ENCODE measurements at regions not wholly inside any gene's neighbourhood (a gene's known extent, or its start where the extent isn't known, plus 50 kb on each side); places are given as distances from the start of the nearest gene placed in this dataset.

GRCh38 chr3:103385961-103386656 lies 951.3 kb downstream of the ZPLD1 start:
- no peaks in the 10 kb centered on the region for H3K9me3 ChIP-seq
- WGBS, 2 donors: 39 to 45% methylated on average over 6 of the region's 6 CpGs
- no peaks in the 10 kb centered on the region for H3K4me1 ChIP-seq
- H3K27ac ChIP-seq: no peak overlapping the region
- no peak for TF ChIP-seq POLR2A (IDR thresholded peaks at IDR 0.05)
- TF ChIP-seq, protein P1, sequence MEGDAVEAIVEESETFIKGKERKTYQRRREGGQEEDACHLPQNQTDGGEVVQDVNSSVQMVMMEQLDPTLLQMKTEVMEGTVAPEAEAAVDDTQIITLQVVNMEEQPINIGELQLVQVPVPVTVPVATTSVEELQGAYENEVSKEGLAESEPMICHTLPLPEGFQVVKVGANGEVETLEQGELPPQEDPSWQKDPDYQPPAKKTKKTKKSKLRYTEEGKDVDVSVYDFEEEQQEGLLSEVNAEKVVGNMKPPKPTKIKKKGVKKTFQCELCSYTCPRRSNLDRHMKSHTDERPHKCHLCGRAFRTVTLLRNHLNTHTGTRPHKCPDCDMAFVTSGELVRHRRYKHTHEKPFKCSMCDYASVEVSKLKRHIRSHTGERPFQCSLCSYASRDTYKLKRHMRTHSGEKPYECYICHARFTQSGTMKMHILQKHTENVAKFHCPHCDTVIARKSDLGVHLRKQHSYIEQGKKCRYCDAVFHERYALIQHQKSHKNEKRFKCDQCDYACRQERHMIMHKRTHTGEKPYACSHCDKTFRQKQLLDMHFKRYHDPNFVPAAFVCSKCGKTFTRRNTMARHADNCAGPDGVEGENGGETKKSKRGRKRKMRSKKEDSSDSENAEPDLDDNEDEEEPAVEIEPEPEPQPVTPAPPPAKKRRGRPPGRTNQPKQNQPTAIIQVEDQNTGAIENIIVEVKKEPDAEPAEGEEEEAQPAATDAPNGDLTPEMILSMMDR (IDR thresholded peaks at IDR 0.05): no peak
- DNase-seq: no peak
- intact Hi-C loops (cut with DNase I): no loop called here
- no peaks in the 10 kb centered on the region for H3K36me3 ChIP-seq
- no peak overlapping the region for H3K4me3 ChIP-seq
- no peaks in the 10 kb centered on the region for H3K27me3 ChIP-seq

DNA sequence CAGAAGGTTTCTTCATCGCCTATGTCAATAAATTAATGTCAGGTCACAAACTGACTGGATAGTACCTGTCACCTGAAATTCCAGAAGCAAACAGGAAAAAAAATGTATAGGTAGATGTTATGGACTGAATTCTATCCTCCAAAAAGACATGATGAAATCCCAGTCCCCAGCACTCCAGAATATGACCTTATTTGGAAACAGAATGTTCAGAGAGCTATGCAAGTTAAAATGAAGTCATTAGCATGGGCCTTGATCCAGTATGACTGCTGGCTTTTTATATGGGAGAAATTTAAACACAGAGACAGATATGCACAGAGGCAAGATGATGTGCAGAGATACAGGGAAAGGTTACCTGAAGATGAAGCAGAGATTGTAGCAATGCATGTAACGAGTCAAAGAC lies 953.4 kb downstream of the ZPLD1 start:
- 41 to 47% methylated on average over 2 of the region's 2 CpGs for WGBS, 2 donors
- H3K4me1 ChIP-seq: no peaks in the 10 kb centered on the region
- H3K4me3 ChIP-seq: no peak overlapping the region
- H3K36me3 ChIP-seq: no peaks in the 10 kb centered on the region
- H3K27me3 ChIP-seq: no peaks in the 10 kb centered on the region
- no peaks in the 10 kb centered on the region for H3K9me3 ChIP-seq
- DNase-seq: no peak
- intact Hi-C loops (cut with DNase I): no loop called here
- H3K27ac ChIP-seq: no peak overlapping the region
- TF ChIP-seq, protein P1 (IDR thresholded peaks at IDR 0.05): no peak
- no peak for TF ChIP-seq POLR2A (IDR thresholded peaks at IDR 0.05)

- no peak for TF ChIP-seq POLR2A (IDR thresholded peaks at IDR 0.05)
- TF ChIP-seq, protein P1 (IDR thresholded peaks at IDR 0.05): no peak
- DNase-seq: no peak
- Histone ChIP-seq H3K9me3 (no peaks in the 10 kb centered on the region), H3K4me3 (no peak overlapping the region), H3K27me3 (no peaks in the 10 kb centered on the region), H3K27ac (no peak overlapping the region), H3K36me3 (no peaks in the 10 kb centered on the region), H3K4me1 (no peaks in the 10 kb centered on the region)
- intact Hi-C loops (cut with DNase I): no loop called here
- 39 to 58% methylated on average over 1 of the region's 1 CpG for WGBS, 2 donors
Observed at GRCh38 chr3:103389356-103389755, 954.5 kb downstream of the ZPLD1 start.

- H3K36me3 ChIP-seq: no peaks in the 10 kb centered on the region
- H3K27ac ChIP-seq: no peak overlapping the region
- intact Hi-C loops (cut with DNase I): no loop called here
- H3K9me3 ChIP-seq: no peaks in the 10 kb centered on the region
- 81 to 82% methylated on average over 4 of the region's 4 CpGs for WGBS, 2 donors
- TF ChIP-seq, protein P1 (IDR thresholded peaks at IDR 0.05): no peak
- TF ChIP-seq POLR2A (IDR thresholded peaks at IDR 0.05): no peak
- no peak for DNase-seq
- no peaks in the 10 kb centered on the region for H3K4me1 ChIP-seq
- H3K4me3 ChIP-seq: no peak overlapping the region
- H3K27me3 ChIP-seq: no peaks in the 10 kb centered on the region
Observed at GRCh38 chr3:103393395-103394186, 958.8 kb downstream of the ZPLD1 start.

DNA sequence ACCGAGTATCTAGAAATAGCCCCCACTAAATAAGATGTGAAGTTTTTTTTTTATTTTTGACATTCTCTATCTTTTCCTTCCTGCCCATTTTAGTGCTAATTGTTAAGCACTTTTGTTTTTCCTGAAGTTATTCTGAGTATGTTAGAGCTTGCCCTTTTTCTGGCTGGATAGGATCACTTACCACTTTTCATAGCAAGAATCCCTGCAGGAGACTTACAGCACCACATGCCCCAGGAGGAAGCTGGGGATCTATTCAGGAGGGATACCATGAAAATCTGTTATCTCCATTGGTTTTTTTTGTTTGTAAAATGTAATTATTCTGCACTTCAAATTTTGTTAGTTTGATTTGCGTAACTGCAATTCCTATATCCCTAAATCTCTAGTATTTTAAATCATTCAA lies 968.4 kb downstream of the ZPLD1 start:
- Histone ChIP-seq H3K9me3 (no peaks in the 10 kb centered on the region), H3K4me3 (no peak overlapping the region), H3K36me3 (no peaks in the 10 kb centered on the region), H3K27me3 (no peaks in the 10 kb centered on the region), H3K4me1 (no peaks in the 10 kb centered on the region), H3K27ac (no peak overlapping the region)
- 61 to 68% methylated on average over 2 of the region's 2 CpGs for WGBS, 2 donors
- TF ChIP-seq, protein P1 (IDR thresholded peaks at IDR 0.05): no peak
- TF ChIP-seq POLR2A (IDR thresholded peaks at IDR 0.05): no peak
- DNase-seq: no peak
- intact Hi-C loops (cut with DNase I): no loop called here
